Progenitor cell of endocrine pancreas (in vitro differentiated cells): ENCODE measurements at regions not wholly inside any gene's neighbourhood (a gene's known extent, or its start where the extent isn't known, plus 50 kb on each side); places are given as distances from the start of the nearest gene placed in this dataset.
A peak's percentile ranks its signal among the peaks of the same experiment; 100 is the strongest.

Source experiments
- DNase-seq: peaks from one replicate; pipeline ENCODE4 v3.0.0; 2021; ENCODE audit warnings: low spot score; ENCODE audit not compliant: unreplicated experiment
- H3K27ac Mint-ChIP-seq: 2 replicates; pipeline ENCODE4 v1.8.0; 2021; ENCODE audit warnings: mild to moderate bottlenecking, moderate library complexity, mixed read lengths
- H3K27me3 Mint-ChIP-seq: 2 replicates; pipeline ENCODE4 v1.8.0; 2021; ENCODE audit warnings: mixed read lengths
- H3K36me3 Mint-ChIP-seq: 2 replicates; pipeline ENCODE4 v1.8.0; 2022; ENCODE audit warnings: mixed read lengths; ENCODE audit not compliant: insufficient read depth
- H3K4me1 Mint-ChIP-seq: 2 replicates; pipeline ENCODE4 v1.8.0; 2021; ENCODE audit warnings: low read depth, mixed read lengths
- H3K4me3 Mint-ChIP-seq: 2 replicates; pipeline ENCODE4 v1.8.0; 2021; ENCODE audit warnings: low read depth, mild to moderate bottlenecking, moderate library complexity, mixed read lengths
- H3K9me3 Mint-ChIP-seq: 2 replicates; pipeline ENCODE4 v1.8.0; 2021; ENCODE audit warnings: low read depth, mixed read lengths
- CTCF ChIP-seq: fragments of 200-600 bp; sonication (generic); IDR thresholded peaks from one replicate; pipeline ENCODE4 v1.5.0; 2021; ENCODE audit warnings: antibody characterized with exemption, mild to moderate bottlenecking; ENCODE audit not compliant: unreplicated experiment

GRCh38 chr14:75333606-75334548 lies 55.2 kb downstream of the FOS start:
- Mint-ChIP-seq H3K4me3 (no peak overlapping the region), H3K9me3 (no peaks in the 10 kb centered on the region), H3K4me1 (no peaks in the 10 kb centered on the region), H3K36me3 (no peaks in the 10 kb centered on the region), H3K27ac (no peak overlapping the region), H3K27me3 (peaks cover 18% of the 10 kb centered on the region)
- TF ChIP-seq CTCF, result no peak
- DNase-seq, result no peak

- Mint-ChIP-seq H3K27ac (no peak overlapping the region), H3K9me3 (no peaks in the 10 kb centered on the region), H3K27me3 (peaks cover 13% of the 10 kb centered on the region), H3K4me3 (no peak overlapping the region), H3K4me1 (no peaks in the 10 kb centered on the region), H3K36me3 (no peaks in the 10 kb centered on the region)
- no peak for TF ChIP-seq CTCF
- DNase-seq, result no peak
These were observed 56.0 kb downstream of the FOS start for GRCh38 chr14:75334549-75335051.

- DNase-seq, result no peak
- Mint-ChIP-seq H3K9me3 (no peaks in the 10 kb centered on the region), H3K36me3 (no peaks in the 10 kb centered on the region), H3K4me3 (no peak overlapping the region), H3K27me3 (peaks cover 9% of the 10 kb centered on the region), H3K27ac (peak overlapping the region; percentile 36), H3K4me1 (no peaks in the 10 kb centered on the region)
- TF ChIP-seq CTCF, result no peak
These were observed 56.9 kb downstream of the FOS start for GRCh38 chr14:75335571-75335970.

- H3K36me3 Mint-ChIP-seq, result no peaks in the 10 kb centered on the region
- no peak overlapping the region for H3K27ac Mint-ChIP-seq
- DNase-seq, result no peak
- TF ChIP-seq CTCF, result no peak
- no peaks in the 10 kb centered on the region for H3K4me1 Mint-ChIP-seq
- H3K27me3 Mint-ChIP-seq, result peaks cover 15% of the 10 kb centered on the region
- no peaks in the 10 kb centered on the region for H3K9me3 Mint-ChIP-seq
- no peak overlapping the region for H3K4me3 Mint-ChIP-seq
These were observed 59.8 kb downstream of the FOS start for GRCh38 chr14:75338398-75338797.

- TF ChIP-seq CTCF, result no peak
- no peak overlapping the region for H3K4me3 Mint-ChIP-seq
- H3K27ac Mint-ChIP-seq, result no peak overlapping the region
- no peaks in the 10 kb centered on the region for H3K36me3 Mint-ChIP-seq
- no peaks in the 10 kb centered on the region for H3K9me3 Mint-ChIP-seq
- no peaks in the 10 kb centered on the region for H3K4me1 Mint-ChIP-seq
- H3K27me3 Mint-ChIP-seq, result peaks cover 17% of the 10 kb centered on the region
- DNase-seq, result no peak
These were observed 60.4 kb downstream of the FOS start for GRCh38 chr14:75339059-75339458.
